Thoracic aorta (tissue), 2 donors: ENCODE measurements at regions not wholly inside any gene's neighbourhood (a gene's known extent, or its start where the extent isn't known, plus 50 kb on each side); places are given as distances from the start of the nearest gene placed in this dataset.

ENCODE experiments used
- ATAC-seq: fragments of 150-250 bp; one replicate; pipeline ENCODE4 v1.8.0; 2017; ENCODE audit warnings: low read depth; ENCODE audit not compliant: insufficient number of reproducible peaks, low FRiP score
- DNase-seq: peaks from one replicate; pipeline ENCODE4 v3.0.0-alpha.2; 2020; ENCODE audit warnings: low spot score
- H3K27ac ChIP-seq, 2 donors: fragments of 200-600 bp; sonication (generic); 1 replicate in 1 of 2; 2 replicates in 1 of 2; pipeline ENCODE4 v1.5.1; 2016; ENCODE audit warnings: mild to moderate bottlenecking in 2 of 2, moderate library complexity in 2 of 2
- H3K27me3 ChIP-seq: fragments of 200-600 bp; sonication (generic); replicated peaks from 2 replicates; pipeline ENCODE4 v1.6.0; 2016; ENCODE audit warnings: mild to moderate bottlenecking; ENCODE audit not compliant: insufficient read depth
- H3K36me3 ChIP-seq: fragments of 200-600 bp; sonication (generic); one replicate; pipeline ENCODE4 v1.5.1; 2016
- H3K4me1 ChIP-seq, 2 donors: fragments of 200-600 bp; sonication (generic); 1 replicate in 1 of 2; 2 replicates in 1 of 2; pipeline versions ENCODE4 v1.5.1 to v1.6.0; 2016; ENCODE audit warnings: low read depth in 2 of 2, mild to moderate bottlenecking in 1 of 2; ENCODE audit not compliant: control insufficient read depth in 1 of 2
- H3K4me3 ChIP-seq: fragments of 200-600 bp; sonication (generic); 2 replicates; pipeline ENCODE4 v1.5.1; 2016; ENCODE audit warnings: mild to moderate bottlenecking
- H3K9me3 ChIP-seq: fragments of 200-600 bp; sonication (generic); 2 replicates; pipeline ENCODE4 v1.5.1; 2016
- TF ChIP-seq, protein P1 (sequence below): fragments of 200-600 bp; sonication (generic); IDR thresholded peaks from one replicate; pipeline ENCODE4 v1.5.1; 2019; ENCODE audit warnings: antibody characterized with exemption

DNA sequence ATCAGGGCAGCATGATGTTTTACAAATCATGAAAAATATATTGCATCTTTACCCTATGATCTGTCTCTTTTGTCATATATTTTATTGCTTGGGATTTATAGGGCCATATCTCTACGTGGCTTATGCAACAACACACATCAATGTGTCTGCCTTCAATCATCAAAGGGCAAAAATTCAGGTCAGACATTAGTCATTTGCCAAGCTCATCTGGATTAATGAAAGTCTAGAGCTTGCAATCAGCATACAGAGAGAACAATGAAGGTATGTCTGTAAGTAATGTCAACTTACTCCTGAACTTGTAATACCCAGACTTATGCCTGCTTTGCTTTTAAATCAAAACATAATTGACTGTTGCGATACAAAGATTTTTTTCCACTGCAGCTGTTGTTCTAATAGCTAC, 282.7 kb downstream of the HAO1 start:
- Histone ChIP-seq H3K27ac (no peak overlapping the region), H3K27me3 (no peaks in the 10 kb centered on the region), H3K4me3 (no peak overlapping the region), H3K9me3 (no peaks in the 10 kb centered on the region), H3K4me1 (no peaks in the 10 kb centered on the region), H3K36me3 (no peaks in the 10 kb centered on the region)
- no peak for ATAC-seq
- no peak for DNase-seq
- TF ChIP-seq, protein P1, sequence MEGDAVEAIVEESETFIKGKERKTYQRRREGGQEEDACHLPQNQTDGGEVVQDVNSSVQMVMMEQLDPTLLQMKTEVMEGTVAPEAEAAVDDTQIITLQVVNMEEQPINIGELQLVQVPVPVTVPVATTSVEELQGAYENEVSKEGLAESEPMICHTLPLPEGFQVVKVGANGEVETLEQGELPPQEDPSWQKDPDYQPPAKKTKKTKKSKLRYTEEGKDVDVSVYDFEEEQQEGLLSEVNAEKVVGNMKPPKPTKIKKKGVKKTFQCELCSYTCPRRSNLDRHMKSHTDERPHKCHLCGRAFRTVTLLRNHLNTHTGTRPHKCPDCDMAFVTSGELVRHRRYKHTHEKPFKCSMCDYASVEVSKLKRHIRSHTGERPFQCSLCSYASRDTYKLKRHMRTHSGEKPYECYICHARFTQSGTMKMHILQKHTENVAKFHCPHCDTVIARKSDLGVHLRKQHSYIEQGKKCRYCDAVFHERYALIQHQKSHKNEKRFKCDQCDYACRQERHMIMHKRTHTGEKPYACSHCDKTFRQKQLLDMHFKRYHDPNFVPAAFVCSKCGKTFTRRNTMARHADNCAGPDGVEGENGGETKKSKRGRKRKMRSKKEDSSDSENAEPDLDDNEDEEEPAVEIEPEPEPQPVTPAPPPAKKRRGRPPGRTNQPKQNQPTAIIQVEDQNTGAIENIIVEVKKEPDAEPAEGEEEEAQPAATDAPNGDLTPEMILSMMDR: no peak

DNA sequence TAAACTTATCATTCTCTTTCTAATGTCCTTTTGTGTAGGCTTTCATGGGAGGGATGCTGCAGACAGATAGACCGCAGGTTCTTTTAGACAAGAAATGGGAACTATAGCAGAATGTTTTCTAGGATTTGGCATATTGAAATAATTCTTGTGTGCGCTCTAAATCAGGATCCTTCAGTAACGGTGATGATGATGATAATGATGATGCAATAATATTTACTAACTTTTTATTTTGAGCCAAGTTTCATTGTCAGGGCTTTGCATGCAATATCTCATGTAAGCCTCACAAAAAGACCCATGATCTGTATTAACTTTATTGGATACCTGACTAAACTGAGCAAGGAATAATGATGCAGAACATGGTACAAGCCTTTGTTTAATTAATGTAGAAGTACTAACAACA, 280.1 kb downstream of the HAO1 start:
- no peak for ATAC-seq
- H3K36me3 ChIP-seq: no peaks in the 10 kb centered on the region
- no peak overlapping the region for H3K27ac ChIP-seq
- H3K4me3 ChIP-seq: no peak overlapping the region
- no peaks in the 10 kb centered on the region for H3K9me3 ChIP-seq
- no peaks in the 10 kb centered on the region for H3K27me3 ChIP-seq
- no peaks in the 10 kb centered on the region for H3K4me1 ChIP-seq
- no peak for DNase-seq
- TF ChIP-seq, protein P1: no peak

DNA sequence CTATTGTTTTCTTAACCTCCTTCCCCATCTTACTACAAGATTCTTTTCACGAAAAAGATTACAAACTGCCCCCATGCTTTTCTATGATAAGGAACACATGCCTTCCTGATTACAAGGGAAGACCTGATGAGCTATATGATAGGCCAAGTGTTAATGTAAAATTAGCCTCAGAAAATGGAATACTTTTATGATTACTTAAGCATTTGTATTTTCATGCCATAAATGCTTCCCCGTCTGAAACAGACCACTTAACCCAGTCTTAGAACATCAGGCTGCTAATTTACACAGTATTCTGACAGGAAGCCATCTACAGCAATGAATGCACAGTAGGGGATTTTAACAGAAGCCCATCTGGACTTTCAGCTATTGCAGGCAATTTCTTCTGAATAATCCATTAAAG, 274.9 kb downstream of the HAO1 start:
- H3K4me3 ChIP-seq: no peak overlapping the region
- TF ChIP-seq, protein P1: no peak
- no peak for ATAC-seq
- H3K4me1 ChIP-seq: no peaks in the 10 kb centered on the region
- no peaks in the 10 kb centered on the region for H3K27me3 ChIP-seq
- no peak for DNase-seq
- no peaks in the 10 kb centered on the region for H3K36me3 ChIP-seq
- H3K9me3 ChIP-seq: no peaks in the 10 kb centered on the region
- H3K27ac ChIP-seq: no peak overlapping the region

DNA sequence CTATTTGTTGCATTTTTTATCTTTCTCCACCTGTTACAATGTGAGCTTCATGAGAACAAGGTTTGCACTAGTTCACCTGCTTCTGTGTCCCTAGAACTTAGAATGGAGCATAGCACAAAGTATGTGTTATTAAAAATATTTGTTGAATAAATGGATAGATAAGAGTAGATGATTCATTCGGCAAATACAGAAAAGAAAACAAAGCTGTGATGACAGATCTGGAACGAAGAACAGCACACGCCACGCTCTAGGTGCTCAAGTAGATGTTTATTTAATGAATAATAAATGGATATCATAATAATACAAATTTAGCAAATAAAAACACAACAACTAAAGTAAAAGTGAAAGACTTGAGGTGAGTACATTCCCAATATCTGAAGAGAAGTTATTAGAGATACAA, 273.1 kb downstream of the HAO1 start:
- ATAC-seq: no peak
- TF ChIP-seq, protein P1: no peak
- no peaks in the 10 kb centered on the region for H3K27me3 ChIP-seq
- no peak overlapping the region for H3K4me3 ChIP-seq
- H3K27ac ChIP-seq: no peak overlapping the region
- H3K4me1 ChIP-seq: no peaks in the 10 kb centered on the region
- no peak for DNase-seq
- H3K9me3 ChIP-seq: no peaks in the 10 kb centered on the region
- no peaks in the 10 kb centered on the region for H3K36me3 ChIP-seq

DNA sequence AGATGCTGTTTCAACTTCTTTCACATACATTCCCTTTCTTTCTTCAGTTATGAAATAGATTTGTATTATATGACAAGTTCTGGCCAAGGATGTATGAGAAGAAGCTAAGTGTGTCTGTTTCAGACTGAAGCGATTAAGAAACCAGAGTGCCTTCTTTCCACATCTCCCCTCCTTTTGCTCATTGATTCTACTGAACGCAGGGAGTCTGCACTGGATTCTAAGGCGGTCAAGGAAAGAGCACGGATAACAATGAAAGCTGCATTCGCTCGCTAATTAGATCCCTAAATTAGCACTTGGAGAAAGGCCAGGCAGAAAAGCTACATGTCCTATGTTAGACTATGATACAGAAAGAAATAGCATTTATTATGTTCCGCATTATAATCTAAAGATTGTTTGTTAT, 267.7 kb downstream of the HAO1 start:
- ATAC-seq (no peak), DNase-seq (no peak)
- H3K9me3 ChIP-seq: no peaks in the 10 kb centered on the region
- H3K27me3 ChIP-seq: no peaks in the 10 kb centered on the region
- H3K36me3 ChIP-seq: no peaks in the 10 kb centered on the region
- TF ChIP-seq, protein P1: no peak
- no peak overlapping the region for H3K27ac ChIP-seq
- no peak overlapping the region for H3K4me3 ChIP-seq
- no peaks in the 10 kb centered on the region for H3K4me1 ChIP-seq
